ENCODE measurements at regions not wholly inside any gene's neighbourhood (a gene's known extent, or its start where the extent isn't known, plus 50 kb on each side); places are given as distances from the start of the nearest gene placed in this dataset.
A peak's percentile ranks its signal among the peaks of the same experiment; 100 is the strongest.

DNA sequence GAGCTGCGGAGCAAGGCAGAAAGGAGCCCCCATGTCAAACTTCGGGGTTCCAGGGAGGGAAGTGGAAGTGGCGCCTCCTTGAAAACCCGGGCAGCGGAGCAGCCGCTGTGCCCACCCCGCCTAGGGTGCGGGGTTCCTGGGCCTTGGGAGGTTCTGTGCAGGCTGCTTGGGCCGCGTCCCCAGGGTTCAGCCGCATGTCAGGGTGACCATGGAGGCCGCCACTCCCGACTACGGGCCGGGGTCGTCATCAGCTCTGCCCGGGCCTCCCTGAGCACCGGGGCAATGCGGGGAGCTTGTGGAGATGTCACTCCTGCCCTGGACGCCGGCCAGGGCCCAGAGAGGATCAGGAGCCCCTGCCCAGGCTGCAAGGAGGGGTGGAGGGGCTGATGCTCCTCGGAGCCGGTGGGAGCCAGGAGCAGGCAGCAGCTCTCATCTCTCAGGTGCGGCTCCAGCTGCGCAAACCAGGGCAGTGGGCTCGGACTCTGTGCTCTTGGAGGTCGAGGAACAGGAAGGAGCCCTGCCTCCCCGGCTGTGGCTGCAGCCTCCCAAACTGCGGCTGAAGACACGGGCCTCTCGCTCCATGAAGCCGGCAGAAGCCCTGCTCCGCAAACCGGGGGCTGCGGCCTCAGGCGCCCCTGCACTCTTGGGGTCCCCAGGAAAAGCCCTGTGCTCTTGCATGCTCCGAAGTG is 1286.5 kb downstream of the TMEM121 start:
- DNase-seq (ENCODE audit: low read depth in 2 of 3, low spot score in 1 of 3) = no peak

DNA sequence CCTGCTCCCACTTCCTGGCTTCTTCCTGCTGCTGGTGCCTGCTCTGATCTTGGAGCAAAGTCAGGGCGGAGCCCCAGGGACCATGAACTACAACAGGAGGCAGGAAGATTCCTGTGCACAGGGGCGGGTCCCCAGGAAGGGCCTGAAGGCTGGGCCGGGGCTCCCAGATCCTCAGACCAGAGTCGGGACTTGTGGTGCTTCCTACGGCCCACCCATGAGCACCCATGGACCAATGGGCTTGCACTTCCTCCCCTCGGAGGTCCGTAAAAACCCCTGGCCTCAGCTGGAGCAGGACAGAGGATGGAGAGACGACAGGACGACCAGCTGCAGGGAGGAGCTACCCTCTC is 1287.1 kb downstream of the TMEM121 start:
- no peak for DNase-seq (ENCODE audit: low read depth in 2 of 3, low spot score in 1 of 3)

- DNase-seq (ENCODE audit: low read depth in 2 of 3, low spot score in 1 of 3) = no peak
Observed at GRCh38 chr14:106820119-106820518, 1293.7 kb downstream of the TMEM121 start.

- DNase-seq (ENCODE audit: low read depth in 2 of 3, low spot score in 1 of 3) = no peak
Observed at GRCh38 chr14:106821119-106821518, 1294.7 kb downstream of the TMEM121 start.

DNA sequence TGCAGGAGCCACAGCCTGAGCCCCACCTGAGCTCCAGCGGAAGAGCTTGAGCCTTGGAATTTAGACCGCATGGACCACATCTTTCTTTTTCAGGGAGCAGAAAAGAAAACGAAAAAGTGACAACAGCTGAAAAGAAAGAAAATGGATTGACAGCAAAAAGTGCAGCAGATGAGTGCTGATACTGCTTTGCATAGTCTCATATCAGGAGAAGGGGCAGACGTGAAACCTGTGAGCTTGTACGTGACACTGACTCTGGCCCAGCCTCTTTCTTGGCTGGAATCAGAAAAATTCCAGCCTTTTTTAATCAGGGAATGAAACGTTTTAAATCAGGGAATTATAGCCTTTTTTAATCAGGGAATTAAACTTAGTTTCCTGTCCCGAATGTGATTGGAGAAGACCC is 1296.5 kb downstream of the TMEM121 start:
- DNase-seq (ENCODE audit: low read depth in 2 of 3, low spot score in 1 of 3) = no peak

- DNase-seq (ENCODE audit: low read depth in 2 of 3, low spot score in 1 of 3) = no peak
Observed at GRCh38 chr14:106823552-106823951, 1297.2 kb downstream of the TMEM121 start.

- DNase-seq (ENCODE audit: low read depth in 2 of 3, low spot score in 1 of 3) = no peak
Observed at GRCh38 chr14:106826833-106827369, 1300.5 kb downstream of the TMEM121 start.

DNA sequence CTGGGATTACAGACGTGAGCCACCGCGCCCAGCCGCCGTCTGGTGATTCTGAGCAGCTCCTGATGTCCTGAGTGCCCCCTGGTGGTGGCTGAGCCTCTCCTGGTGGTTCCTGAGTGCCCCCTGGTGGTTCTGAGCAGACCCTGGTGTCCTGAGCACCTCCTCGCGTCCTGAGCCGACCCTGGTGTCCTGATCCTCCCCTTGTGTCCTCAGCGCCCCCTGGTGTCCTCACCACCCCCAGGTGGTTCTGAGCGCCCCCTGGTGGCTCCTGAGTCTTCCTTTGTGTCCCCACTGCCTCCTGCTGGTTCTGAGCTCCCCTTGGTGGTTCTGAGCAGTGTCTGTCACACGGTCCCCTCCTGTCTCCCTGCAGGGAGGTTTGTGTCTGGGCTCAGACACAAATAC is 1304.9 kb downstream of the TMEM121 start:
- peak; percentile 69 to 83 (median 80) for DNase-seq (ENCODE audit: low read depth in 2 of 3, low spot score in 1 of 3)

GRCh38 chr14:106837870-106838269 is 1311.5 kb downstream of the TMEM121 start:
- DNase-seq (ENCODE audit: low read depth in 2 of 3, low spot score in 1 of 3) = no peak

GRCh38 chr14:106838991-106839769 is 1312.8 kb downstream of the TMEM121 start:
- no peak for DNase-seq (ENCODE audit: low read depth in 2 of 3, low spot score in 1 of 3)

DNA sequence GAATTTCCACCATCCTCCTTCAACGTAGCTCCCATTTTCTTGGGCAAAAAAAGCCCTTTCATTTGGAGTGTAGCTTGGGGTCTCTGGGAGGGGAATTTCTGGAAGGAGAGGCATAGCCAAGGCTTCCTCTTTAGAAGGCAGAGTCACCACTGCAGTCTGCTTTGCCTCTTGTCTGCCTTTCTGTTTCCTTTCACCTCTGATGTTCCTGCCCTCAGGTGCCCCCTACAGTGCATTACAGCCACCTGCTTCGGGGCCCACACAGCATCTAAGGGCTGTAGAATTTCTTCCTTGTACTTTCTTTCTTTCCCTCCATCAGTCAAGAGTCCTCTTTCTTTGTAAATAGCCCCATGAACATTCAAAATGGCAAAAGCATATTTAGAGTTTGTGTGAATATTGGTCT is 1313.9 kb downstream of the TMEM121 start:
- DNase-seq (ENCODE audit: low read depth in 2 of 3, low spot score in 1 of 3) = no peak

DNA sequence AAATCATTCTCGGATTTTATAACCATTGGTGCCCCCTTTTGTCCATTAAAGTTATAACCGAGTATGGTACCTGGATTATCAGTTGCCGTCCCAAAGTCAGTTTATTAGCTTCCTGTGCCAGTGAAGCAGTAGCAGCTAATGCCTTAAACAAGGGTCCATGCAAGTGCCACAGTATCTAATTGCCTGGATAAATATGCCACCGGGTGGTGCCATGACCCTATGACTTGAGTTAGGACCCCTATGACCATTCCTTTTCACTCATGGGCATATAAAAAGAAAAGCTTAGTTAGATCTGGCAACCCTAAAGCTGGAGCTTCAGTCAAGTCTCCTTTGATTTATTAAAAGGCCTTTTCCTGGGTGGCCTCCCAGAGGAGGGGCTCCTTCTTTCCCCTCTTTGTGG is 1314.6 kb downstream of the TMEM121 start:
- no peak for DNase-seq (ENCODE audit: low read depth in 2 of 3, low spot score in 1 of 3)

GRCh38 chr14:106841701-106842100 is 1315.3 kb downstream of the TMEM121 start:
- no peak for DNase-seq (ENCODE audit: low read depth in 2 of 3, low spot score in 1 of 3)

GRCh38 chr14:106842687-106843086 is 1316.3 kb downstream of the TMEM121 start:
- no peak for DNase-seq (ENCODE audit: low read depth in 2 of 3, low spot score in 1 of 3)

DNA sequence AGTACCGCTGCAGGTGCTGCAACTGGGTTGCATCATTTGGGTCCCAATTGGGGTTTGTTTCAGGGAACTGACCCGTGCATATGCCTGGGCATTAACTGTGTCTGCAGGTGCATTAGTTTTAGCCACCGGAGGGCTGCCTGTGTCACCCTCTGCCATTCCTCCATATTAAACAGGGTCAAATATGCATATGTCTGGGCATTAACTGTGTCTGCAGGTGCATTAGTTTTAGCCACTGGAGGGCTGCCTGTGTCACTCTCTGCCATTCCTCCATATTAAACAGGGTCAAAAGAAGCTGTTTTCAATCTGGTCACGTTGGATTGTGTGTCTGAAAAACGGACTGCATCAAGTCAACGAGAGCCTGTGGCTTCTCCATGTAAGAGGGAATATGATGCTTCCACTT is 1317.0 kb downstream of the TMEM121 start:
- DNase-seq (ENCODE audit: low read depth in 2 of 3, low spot score in 1 of 3) = no peak

DNA sequence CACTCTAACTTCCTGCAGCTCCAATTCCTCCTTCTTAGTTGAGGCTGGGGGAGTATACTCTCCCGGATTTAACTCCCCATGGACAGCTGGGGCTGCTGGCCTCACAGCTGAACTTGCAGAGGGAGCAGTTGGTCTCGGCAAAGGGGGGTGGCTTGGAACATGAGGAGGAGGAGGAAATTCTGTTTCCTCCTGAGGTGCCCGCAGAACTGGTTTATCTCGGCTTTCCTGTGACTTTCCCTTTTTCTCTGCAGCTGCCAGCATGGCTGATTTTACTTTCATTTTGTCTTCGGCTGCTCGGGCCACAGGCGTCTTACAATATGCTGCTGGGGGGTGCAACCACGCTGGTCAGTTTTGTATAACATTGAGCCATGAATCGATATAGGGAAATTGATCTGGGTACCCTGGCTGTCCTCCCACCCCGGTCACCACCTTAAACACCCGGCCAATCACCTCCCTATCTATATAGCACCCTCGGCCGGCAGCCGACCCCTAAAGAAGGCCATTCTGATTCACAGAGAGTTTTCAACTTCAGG is 1317.6 kb downstream of the TMEM121 start:
- peak in 1 of 3 donors; percentile 19 for DNase-seq (ENCODE audit: low read depth in 2 of 3, low spot score in 1 of 3)

- peak in 2 of 3 donors; percentile 22 to 42 for DNase-seq (ENCODE audit: low read depth in 2 of 3, low spot score in 1 of 3)
Observed at GRCh38 chr14:106844608-106845285, 1318.4 kb downstream of the TMEM121 start.

DNA sequence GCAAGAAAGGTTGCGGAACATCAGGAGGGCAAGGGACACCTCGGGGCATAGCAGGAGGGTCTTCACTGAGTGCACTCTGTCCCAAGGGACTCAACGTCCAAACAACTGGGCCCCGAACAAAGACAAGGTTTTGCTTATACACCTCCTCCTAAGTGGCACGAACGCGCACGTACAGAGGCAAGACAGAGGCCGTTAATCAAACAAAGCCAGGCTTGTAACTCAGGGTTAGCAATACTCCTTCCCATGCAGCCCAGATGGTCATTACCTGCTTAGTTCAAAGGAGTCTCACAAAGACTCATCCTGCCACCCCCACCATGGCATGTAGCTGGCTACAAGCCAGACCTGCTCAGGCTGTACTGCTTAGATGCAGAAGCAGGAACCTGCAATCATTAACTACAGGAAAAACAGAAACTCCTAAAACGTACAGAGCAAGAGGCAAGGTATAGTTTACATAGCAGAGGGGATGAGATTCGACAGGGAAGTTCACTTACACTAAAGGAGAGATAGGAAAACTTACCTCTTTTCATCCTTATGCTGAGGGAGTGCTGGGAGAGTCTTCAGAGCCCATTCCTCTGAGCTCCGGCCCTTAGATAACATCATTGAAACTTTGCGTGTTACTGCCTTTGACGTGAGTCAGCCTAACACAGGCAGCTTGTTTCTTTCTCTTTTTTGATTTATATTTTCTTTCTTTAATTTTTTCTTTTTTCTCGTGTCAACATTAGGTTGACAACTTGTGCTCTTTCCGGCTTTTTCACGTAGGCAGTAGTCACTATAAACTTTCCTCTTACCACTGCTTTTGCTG is 1319.1 kb downstream of the TMEM121 start:
- DNase-seq (ENCODE audit: low read depth in 2 of 3, low spot score in 1 of 3) = peak in 2 of 3 donors; percentile 11 to 40

- DNase-seq (ENCODE audit: low read depth in 2 of 3, low spot score in 1 of 3) = no peak
Observed at GRCh38 chr14:106846218-106846617, 1319.8 kb downstream of the TMEM121 start.

- DNase-seq (ENCODE audit: low read depth in 2 of 3, low spot score in 1 of 3) = no peak
Observed at GRCh38 chr14:106848330-106849121, 1322.1 kb downstream of the TMEM121 start.

All from stimulated activated CD4-positive, alpha-beta T cell treated with anti-CD3 and anti-CD28 coated beads, Interleukin-12 subunit alpha, Interleukin-12 subunit beta, amount 100 ng/mL, for 48 hours (primary cell).